HG03139 (cell line): ENCODE measurements at regions not wholly inside any gene's neighbourhood (a gene's known extent, or its start where the extent isn't known, plus 50 kb on each side); places are given as distances from the start of the nearest gene placed in this dataset.

Experiments
- ATAC-seq: cut with Tn5 transposase; IDR thresholded peaks from one replicate; pipeline ENCODE4 v1.9.1; 2021; ENCODE audit not compliant: unreplicated experiment

- ATAC-seq: no peak
Measured at GRCh38 chr11:42025121-42025803, 565.8 kb upstream of the LRRC4C start.

- ATAC-seq: no peak
Measured at GRCh38 chr11:42034826-42035225, 575.4 kb upstream of the LRRC4C start.

- ATAC-seq: no peak
Measured at GRCh38 chr11:42036201-42036600, 576.7 kb upstream of the LRRC4C start.

- ATAC-seq: no peak
Measured at GRCh38 chr11:42043312-42043711, 583.9 kb upstream of the LRRC4C start.

GRCh38 chr11:42047637-42048555 lies 588.4 kb upstream of the LRRC4C start:
- ATAC-seq: no peak

GRCh38 chr11:42049186-42049585 lies 589.7 kb upstream of the LRRC4C start:
- no peak for ATAC-seq

GRCh38 chr11:42049650-42050049 lies 590.2 kb upstream of the LRRC4C start:
- ATAC-seq: no peak

- no peak for ATAC-seq
Measured at GRCh38 chr11:42054351-42054900, 595.0 kb upstream of the LRRC4C start.

GRCh38 chr11:42055606-42056005 lies 596.2 kb upstream of the LRRC4C start:
- no peak for ATAC-seq

- no peak for ATAC-seq
Measured at GRCh38 chr11:42058794-42059193, 599.3 kb upstream of the LRRC4C start.

- no peak for ATAC-seq
Measured at GRCh38 chr11:42065199-42065598, 605.7 kb upstream of the LRRC4C start.

- no peak for ATAC-seq
Measured at GRCh38 chr11:42066113-42066512, 606.7 kb upstream of the LRRC4C start.

- no peak for ATAC-seq
Measured at GRCh38 chr11:42074306-42074705, 614.9 kb upstream of the LRRC4C start.

- no peak for ATAC-seq
Measured at GRCh38 chr11:42075180-42075579, 615.7 kb upstream of the LRRC4C start.

- ATAC-seq: no peak
Measured at GRCh38 chr11:42077794-42078193, 618.3 kb upstream of the LRRC4C start.

- ATAC-seq: no peak
Measured at GRCh38 chr11:42085736-42086135, 626.3 kb upstream of the LRRC4C start.

- no peak for ATAC-seq
Measured at GRCh38 chr11:42093541-42093940, 634.1 kb upstream of the LRRC4C start.

- ATAC-seq: no peak
Measured at GRCh38 chr11:42098075-42098474, 638.6 kb upstream of the LRRC4C start.

- ATAC-seq: no peak
Measured at GRCh38 chr11:42112866-42113265, 653.4 kb upstream of the LRRC4C start.

GRCh38 chr11:42114927-42115326 lies 655.5 kb upstream of the LRRC4C start:
- ATAC-seq: no peak

- no peak for ATAC-seq
Measured at GRCh38 chr11:42138454-42138853, 679.0 kb upstream of the LRRC4C start.

- no peak for ATAC-seq
Measured at GRCh38 chr11:42145311-42145710, 685.9 kb upstream of the LRRC4C start.
